ENCODE measurements at regions not wholly inside any gene's neighbourhood (a gene's known extent, or its start where the extent isn't known, plus 50 kb on each side); places are given as distances from the start of the nearest gene placed in this dataset.

DNA sequence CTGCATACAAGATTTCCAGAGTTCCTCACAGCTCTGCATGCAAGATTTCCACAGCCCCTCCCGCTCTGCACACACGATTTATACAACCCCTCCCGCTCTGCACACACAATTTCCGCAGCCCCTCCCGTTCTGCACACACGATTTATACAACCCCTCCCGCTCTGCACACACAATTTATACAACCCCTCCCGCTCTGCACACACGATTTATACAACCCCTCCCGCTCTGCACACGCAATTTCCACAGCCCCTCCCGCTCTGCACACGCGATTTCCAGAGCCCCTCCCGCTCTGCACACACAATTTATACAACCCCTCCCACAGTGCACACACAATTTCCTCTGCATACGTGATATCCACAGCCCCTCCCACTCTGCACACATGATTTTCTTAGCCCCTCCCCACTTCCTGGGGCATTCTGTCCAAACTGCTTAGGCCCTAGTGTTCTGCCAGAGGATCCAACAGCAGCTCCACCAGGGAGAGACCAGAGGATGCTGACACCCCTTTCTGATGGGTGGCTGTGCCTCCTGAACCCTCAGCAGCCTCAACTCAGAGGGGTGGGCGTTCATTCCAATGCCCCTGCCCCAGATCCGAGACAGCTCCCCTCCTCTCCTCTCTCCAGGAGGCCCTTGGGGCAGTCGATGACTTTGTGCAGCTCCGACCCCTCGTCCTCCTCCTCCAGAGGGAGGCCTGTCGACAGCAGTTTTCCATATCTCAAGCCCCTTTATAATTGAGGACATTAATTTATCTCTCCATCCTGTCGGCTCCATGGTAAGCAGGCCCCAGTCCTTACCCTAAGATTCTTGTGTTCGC is 671.7 kb downstream of the BRD1 start:
- no peak overlapping the region for H3K4me3 ChIP-seq
- 55 to 72% (median 71%) methylated on average over 24 of the region's 24 CpGs for WGBS, 4 donors
- no peaks in the 10 kb centered on the region for H3K36me3 ChIP-seq
- intact Hi-C loops (cut with DNase I): no loop called here
- no peak for TF ChIP-seq CTCF (IDR thresholded peaks at IDR 0.05)
- no peaks in the 10 kb centered on the region for H3K9me3 ChIP-seq
- no peak for ATAC-seq
- DNase-seq: peak in 1 of 5 donors; percentile 37
- H3K27me3 ChIP-seq: peaks cover 0 to 38% (median 5%) of the 10 kb centered on the region in 9 donors
- no peaks in the 10 kb centered on the region for H3K4me1 ChIP-seq
- H3K27ac ChIP-seq: no peak overlapping the region

GRCh38 chr22:49155039-49155769 is 672.5 kb downstream of the BRD1 start:
- intact Hi-C loops (cut with DNase I): no loop called here
- Histone ChIP-seq H3K36me3 (no peaks in the 10 kb centered on the region), H3K27ac (no peak overlapping the region), H3K4me1 (no peaks in the 10 kb centered on the region), H3K9me3 (no peaks in the 10 kb centered on the region), H3K27me3 (peaks cover 0 to 36% (median 5%) of the 10 kb centered on the region in 9 donors), H3K4me3 (no peak overlapping the region)
- TF ChIP-seq POLR2A (IDR thresholded peaks at IDR 0.05): no peak
- TF ChIP-seq CTCF (IDR thresholded peaks at IDR 0.05): no peak
- 68 to 83% (median 77%) methylated on average over 23 to 27 of the region's 27 CpGs for WGBS, 4 donors
- DNase-seq (peak in 1 of 5 donors; percentile 41), ATAC-seq (no peak)

DNA sequence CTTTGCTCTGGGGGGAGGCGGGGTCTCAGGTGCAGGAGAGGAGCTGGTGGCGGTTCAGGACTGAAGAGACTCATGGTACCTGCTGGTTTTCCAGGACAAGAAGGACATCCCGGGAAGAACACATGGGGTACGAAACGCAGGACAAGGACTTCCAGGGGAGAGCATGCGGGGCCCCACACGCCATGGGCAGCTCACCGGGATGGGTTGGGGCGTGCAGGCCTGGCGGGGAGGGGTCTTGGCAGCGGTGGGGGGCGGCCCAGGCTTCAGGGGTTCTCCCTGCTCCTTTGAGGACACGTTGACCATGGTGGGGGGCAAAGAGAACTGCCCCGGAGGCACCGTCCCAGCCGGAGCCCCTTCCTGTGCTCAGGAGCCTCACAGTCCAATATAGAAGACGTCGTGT is 673.2 kb downstream of the BRD1 start:
- intact Hi-C loops (cut with DNase I): no loop called here
- H3K9me3 ChIP-seq: no peaks in the 10 kb centered on the region
- peaks cover 0 to 36% (median 5%) of the 10 kb centered on the region in 9 donors for H3K27me3 ChIP-seq
- H3K4me3 ChIP-seq: no peak overlapping the region
- no peak overlapping the region for H3K27ac ChIP-seq
- 68 to 75% (median 69%) methylated on average over 18 of the region's 18 CpGs for WGBS, 4 donors
- TF ChIP-seq CTCF (IDR thresholded peaks at IDR 0.05): no peak
- TF ChIP-seq POLR2A (IDR thresholded peaks at IDR 0.05): no peak
- DNase-seq: no peak
- no peaks in the 10 kb centered on the region for H3K4me1 ChIP-seq
- ATAC-seq: no peak
- no peaks in the 10 kb centered on the region for H3K36me3 ChIP-seq

GRCh38 chr22:49153921-49154320 is 673.8 kb downstream of the BRD1 start:
- intact Hi-C loops (cut with DNase I): no loop called here
- WGBS, 4 donors: 82 to 92% (median 85%) methylated on average over 6 to 11 of the region's 11 CpGs
- ATAC-seq (no peak), DNase-seq (peak in 1 of 5 donors; percentile 11)
- Histone ChIP-seq H3K9me3 (no peaks in the 10 kb centered on the region), H3K27ac (no peak overlapping the region), H3K27me3 (peaks cover 0 to 31% (median 5%) of the 10 kb centered on the region in 9 donors), H3K4me3 (no peak overlapping the region), H3K36me3 (no peaks in the 10 kb centered on the region), H3K4me1 (no peaks in the 10 kb centered on the region)
- no peak for TF ChIP-seq CTCF (IDR thresholded peaks at IDR 0.05)
- no peak for TF ChIP-seq POLR2A (IDR thresholded peaks at IDR 0.05)

Measured in heart left ventricle (tissue), 16 donors.